Thymus (tissue), 11 donors: ENCODE measurements at regions not wholly inside any gene's neighbourhood (a gene's known extent, or its start where the extent isn't known, plus 50 kb on each side); places are given as distances from the start of the nearest gene placed in this dataset.
A peak's percentile ranks its signal among the peaks of the same experiment; 100 is the strongest.
"Not testable (repeated sequence)": the region's sequence is repeated elsewhere in the genome, so short reads cannot be mapped to it uniquely, and the experiment has no call there.

Source experiments
- DNase-seq, 9 donors: peaks; one replicate each; pipeline ENCODE4 v3.0.0-alpha.2; 2013; ENCODE audit warnings: low spot score in 9 of 9, low read depth in 6 of 9, missing footprints in 1 of 9
- H3K27ac ChIP-seq, 2 donors: one replicate each; pipeline ENCODE4 v1.5.1; 2013; ENCODE audit warnings: control low read depth in 1 of 2, low read depth in 1 of 2, low read length in 1 of 2, mild to moderate bottlenecking in 1 of 2, moderate library complexity in 1 of 2
- H3K27me3 ChIP-seq, 2 donors: one replicate each; pipeline ENCODE4 v1.5.1; 2013; ENCODE audit warnings: low read length in 1 of 2; ENCODE audit not compliant: control insufficient read depth in 2 of 2, insufficient read depth in 1 of 2
- H3K36me3 ChIP-seq, 2 donors: one replicate each; pipeline ENCODE4 v1.5.1; 2013; ENCODE audit warnings: low read length in 1 of 2, mild to moderate bottlenecking in 1 of 2, moderate library complexity in 1 of 2; ENCODE audit not compliant: control insufficient read depth in 2 of 2, insufficient read depth in 2 of 2
- H3K4me1 ChIP-seq, 2 donors: one replicate each; pipeline ENCODE4 v1.5.1; 2013; ENCODE audit warnings: low read length in 2 of 2; ENCODE audit not compliant: control insufficient read depth in 2 of 2, insufficient read depth in 2 of 2
- H3K4me3 ChIP-seq, 2 donors: one replicate each; pipeline ENCODE4 v1.5.1; 2013; ENCODE audit warnings: low read length in 2 of 2, control low read depth in 1 of 2, mild to moderate bottlenecking in 1 of 2
- H3K9me3 ChIP-seq, 2 donors: one replicate each; pipeline ENCODE4 v1.5.1; 2013; ENCODE audit warnings: low read length in 1 of 2, mild to moderate bottlenecking in 1 of 2; ENCODE audit not compliant: control insufficient read depth in 2 of 2, insufficient read depth in 1 of 2
- WGBS: extraction: QIAGEN DNeasy Blood & Tissue Kit; methylation state at CpG from one replicate; pipeline ENCODE4 v1.1.7; 2013; 5-methylcytosine and 5-hydroxymethylcytosine counted together
- donor health status: healthy.

DNA sequence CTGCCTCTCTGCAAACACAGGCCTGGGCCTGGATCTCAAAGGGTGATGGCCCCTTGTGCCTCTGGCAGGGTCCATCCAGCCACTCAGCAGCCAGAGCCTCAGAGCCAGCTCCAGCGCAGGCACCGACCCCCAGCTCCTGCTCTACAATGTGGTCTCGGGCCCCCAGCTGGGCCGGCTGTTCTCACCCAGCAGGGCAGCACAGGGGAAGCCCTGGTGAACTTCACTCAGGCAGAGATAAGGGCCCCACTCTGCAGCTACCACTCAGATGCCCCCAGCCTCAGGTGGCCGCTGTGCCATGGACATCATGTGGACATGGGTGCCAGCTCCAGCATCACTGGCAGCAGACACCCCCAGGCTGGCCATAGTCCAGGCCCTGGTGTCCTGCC, 173.1 kb downstream of the TBC1D2B start:
- Histone ChIP-seq H3K36me3 (no peaks in the 10 kb centered on the region), H3K27ac (no peak overlapping the region), H3K27me3 (peaks cover 0 to 3% of the 10 kb centered on the region in 2 donors), H3K9me3 (no peaks in the 10 kb centered on the region), H3K4me3 (no peak overlapping the region), H3K4me1 (peaks cover 0 to 3% of the 10 kb centered on the region in 2 donors)
- no peak for DNase-seq
- WGBS = 89% methylated on average over 5 of the region's 5 CpGs

DNA sequence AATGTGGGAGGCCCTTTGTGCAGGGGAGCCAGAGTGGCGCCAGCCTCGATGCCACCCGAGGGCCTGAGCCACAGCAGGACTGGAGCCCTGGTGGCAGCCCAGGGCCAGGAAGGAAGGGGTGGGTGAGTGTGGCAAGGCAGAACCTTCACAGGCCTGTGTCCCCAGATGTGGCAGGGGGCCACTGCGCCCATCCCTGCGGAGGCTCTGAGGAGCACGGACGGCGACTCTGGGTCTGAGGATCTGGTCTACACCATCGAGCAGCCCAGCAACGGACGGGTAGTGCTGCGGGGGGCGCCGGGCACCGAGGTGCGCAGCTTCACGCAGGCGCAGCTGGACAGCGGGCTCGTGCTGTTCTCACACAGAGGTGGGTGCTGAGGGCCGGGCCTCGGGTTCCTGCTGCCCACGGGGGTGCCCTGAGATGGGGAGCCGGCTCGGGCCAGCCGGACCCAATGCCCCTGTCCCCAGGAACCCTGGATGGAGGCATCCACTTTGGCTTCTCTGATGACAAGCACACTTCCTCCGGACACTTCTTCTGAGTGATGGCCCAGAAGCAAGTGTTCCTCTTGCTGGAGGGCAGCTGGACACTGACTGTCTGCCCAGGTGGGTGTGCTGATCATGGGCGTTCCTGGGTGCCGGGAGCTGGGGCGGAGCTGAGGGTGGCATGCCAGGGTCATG, 173.6 kb downstream of the TBC1D2B start:
- H3K4me3 ChIP-seq, H3K27ac ChIP-seq, H3K9me3 ChIP-seq, DNase-seq, H3K4me1 ChIP-seq, H3K36me3 ChIP-seq, H3K27me3 ChIP-seq: not testable (repeated sequence)
- WGBS = 95% methylated on average over 30 of the region's 30 CpGs

DNA sequence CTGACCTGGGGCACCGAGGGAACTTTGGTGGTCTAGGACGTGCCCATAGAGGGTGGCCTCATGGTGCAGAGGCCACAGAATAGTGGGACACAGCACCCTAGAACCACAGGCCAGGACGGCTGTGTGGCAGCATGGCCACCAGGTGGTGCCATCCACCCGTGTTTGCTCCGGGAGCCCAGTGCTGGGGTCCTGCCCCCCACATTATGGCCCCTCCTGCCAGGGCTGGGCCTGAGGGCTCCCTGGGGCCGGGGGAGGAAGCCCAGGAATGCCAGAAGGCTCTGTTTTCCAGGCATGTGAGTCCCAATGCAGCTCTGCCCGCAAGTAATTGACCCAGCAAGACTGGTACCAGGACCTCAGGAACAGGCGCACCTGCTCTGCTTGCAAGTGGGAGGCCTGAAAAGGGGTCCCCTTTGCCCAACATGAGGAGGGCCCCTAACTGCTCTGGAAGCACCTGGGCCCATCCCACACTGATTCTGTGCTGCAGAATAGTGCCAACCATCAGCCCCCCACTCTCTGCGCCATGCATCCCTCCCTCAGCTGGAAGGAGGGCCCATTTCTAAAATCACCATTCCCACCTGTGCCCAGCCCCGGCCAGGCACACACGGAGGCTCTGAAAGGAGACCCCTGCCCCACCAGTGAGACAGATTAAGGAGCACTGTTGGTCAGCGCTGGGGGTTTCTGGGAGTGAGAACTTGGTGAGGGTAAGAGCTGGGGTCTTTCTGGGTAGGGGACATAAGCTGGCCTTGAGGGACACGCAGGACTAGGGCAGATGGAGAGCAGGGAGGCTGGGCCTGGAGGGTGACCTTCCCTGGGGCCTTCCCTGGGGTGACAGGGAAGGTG, 174.4 kb downstream of the TBC1D2B start:
- WGBS = 56% methylated on average over 13 of the region's 13 CpGs
- H3K27ac ChIP-seq, H3K36me3 ChIP-seq, H3K4me3 ChIP-seq, H3K9me3 ChIP-seq, H3K27me3 ChIP-seq, H3K4me1 ChIP-seq: not testable (repeated sequence)
- peak in 3 of 9 donors; percentile 24 to 33 (median 28) for DNase-seq

DNA sequence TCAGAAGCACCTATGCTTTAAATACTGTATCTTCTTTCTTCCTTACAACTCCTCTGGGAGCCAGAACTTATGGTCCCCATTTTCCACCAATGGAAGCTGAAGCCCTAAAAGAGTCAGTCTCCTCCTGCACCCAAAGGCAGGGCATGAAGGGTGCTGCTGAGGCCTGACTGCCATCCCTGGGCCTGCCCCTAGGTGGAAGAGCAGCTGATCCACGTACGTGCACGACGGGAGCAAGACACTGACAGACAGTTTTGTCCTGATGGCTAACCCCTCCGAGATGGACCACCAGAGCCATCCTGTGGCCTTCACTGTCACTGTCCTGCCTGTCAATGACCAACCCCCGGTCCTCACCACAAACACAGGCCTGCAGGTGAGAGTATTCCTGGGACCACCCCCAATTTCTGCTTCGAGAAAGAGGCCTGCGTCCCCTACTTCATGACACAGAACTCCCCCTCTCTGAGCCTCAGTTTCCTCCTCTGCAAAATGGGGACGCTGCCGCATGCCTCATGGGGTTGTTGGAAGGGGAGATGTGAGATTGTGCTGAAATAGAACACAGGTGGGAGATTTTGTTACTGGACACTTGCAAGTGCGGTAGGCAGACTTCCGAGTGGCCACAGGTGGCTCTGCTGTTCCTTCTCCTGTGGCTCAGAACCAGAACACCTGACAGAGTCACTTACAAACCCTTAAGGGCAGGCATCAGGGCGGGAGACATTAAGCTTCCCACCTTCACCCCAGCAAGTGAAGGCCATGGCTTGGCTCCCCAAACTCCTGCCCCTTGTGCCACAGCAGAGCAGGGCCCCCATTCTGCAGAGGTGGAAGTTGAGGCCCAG, 175.4 kb downstream of the TBC1D2B start:
- DNase-seq = no peak

DNA sequence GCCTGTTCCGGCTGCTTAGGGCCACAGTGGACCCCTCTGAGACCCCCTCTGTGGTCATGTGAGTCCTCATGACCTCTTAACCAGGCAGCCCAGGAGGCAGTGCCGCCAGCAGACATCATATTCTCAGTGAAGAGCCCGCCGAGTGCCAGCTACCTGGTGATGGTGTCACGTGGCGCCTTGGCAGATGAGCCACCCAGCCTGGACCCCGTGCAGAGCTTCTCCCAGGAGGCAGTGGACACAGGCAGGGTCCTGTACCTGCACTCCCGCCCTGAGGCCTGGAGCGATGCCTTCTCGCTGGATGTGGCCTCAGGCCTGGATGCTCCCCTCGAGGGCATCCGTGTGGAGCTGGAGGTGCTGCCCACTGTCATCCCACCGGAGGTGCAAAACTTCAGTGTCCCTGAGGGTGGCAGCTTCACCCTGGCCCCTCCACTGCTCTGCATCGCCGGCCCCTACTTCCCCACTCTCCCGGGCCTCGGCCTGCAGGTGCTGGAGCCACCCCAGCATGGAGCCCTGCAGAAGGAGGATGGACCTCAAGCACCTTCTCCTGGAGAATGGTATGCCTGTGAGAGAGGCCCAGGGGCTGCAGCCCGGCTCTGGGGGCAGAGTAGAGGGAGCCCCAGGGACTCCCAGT, 176.1 kb downstream of the TBC1D2B start:
- H3K4me1 ChIP-seq = no peaks in the 10 kb centered on the region
- no peaks in the 10 kb centered on the region for H3K9me3 ChIP-seq
- no peaks in the 10 kb centered on the region for H3K27me3 ChIP-seq
- 95% methylated on average over 18 of the region's 18 CpGs for WGBS
- H3K27ac ChIP-seq = no peak overlapping the region
- no peak for DNase-seq
- no peak overlapping the region for H3K4me3 ChIP-seq
- H3K36me3 ChIP-seq = no peaks in the 10 kb centered on the region

More for the DNA sequence above, 175.4 kb downstream of the TBC1D2B start:
- H3K9me3 ChIP-seq = no peaks in the 10 kb centered on the region
- no peaks in the 10 kb centered on the region for H3K4me1 ChIP-seq
- no peaks in the 10 kb centered on the region for H3K27me3 ChIP-seq
- H3K4me3 ChIP-seq = no peak overlapping the region
- H3K36me3 ChIP-seq = no peaks in the 10 kb centered on the region
- WGBS = 93% methylated on average over 13 of the region's 13 CpGs
- no peak overlapping the region for H3K27ac ChIP-seq

DNA sequence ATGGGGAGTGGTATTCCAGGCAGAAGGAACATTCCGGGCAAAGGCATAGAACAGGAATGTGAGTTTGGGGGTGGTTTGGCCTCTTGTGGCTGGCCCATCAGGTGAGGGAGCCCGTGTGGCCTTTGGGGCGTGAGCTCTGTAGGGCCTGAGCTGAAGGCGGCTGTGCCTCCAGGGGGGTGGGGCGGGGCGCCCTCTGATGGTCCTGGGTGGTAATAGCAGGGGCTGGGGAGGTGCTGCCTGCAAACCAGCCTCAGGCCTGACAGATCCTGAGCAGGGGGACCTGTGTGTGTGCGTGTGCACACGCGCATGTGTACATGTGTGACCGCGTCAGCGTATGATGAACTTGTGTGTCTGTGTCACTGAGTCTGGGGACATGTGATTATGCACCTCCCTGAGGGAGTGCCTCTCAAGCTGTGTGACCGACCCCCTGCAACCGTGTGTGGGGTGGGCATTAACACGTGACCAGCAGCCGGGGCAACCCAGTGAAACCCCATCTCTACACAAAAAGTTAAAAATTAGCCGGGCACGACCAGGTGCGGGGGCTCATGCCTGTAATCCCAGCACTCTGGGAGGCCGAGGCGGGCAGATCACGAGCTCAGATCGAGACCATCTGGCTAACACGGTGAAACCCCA, 177.1 kb downstream of the TBC1D2B start:
- whole genome bisulfite sequencing = 73% methylated on average over 24 of the region's 24 CpGs
- not testable (repeated sequence) for H3K27ac ChIP-seq, H3K36me3 ChIP-seq, H3K4me3 ChIP-seq, H3K9me3 ChIP-seq, H3K27me3 ChIP-seq, DNase-seq, H3K4me1 ChIP-seq

DNA sequence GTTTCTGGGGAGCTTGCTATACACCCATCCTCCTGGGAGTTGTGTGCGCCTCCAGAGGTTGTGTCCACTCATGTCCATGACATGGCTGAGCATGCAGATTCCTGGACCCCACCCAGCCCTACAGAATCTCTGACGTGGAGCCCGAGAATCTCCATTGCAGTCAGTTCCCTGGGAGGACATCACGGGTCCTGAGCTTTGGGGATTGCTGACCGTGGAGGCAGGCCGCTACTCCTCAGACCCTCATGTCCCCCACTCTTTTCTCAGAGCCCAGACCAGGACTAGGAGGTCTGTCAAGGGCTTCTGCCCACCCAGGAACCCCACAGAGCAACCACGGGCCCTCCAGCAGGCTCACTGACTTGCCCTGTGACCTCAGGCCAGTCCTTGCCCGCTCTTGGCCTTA, 177.7 kb downstream of the TBC1D2B start:
- 90% methylated on average over 7 of the region's 8 CpGs for WGBS

DNA sequence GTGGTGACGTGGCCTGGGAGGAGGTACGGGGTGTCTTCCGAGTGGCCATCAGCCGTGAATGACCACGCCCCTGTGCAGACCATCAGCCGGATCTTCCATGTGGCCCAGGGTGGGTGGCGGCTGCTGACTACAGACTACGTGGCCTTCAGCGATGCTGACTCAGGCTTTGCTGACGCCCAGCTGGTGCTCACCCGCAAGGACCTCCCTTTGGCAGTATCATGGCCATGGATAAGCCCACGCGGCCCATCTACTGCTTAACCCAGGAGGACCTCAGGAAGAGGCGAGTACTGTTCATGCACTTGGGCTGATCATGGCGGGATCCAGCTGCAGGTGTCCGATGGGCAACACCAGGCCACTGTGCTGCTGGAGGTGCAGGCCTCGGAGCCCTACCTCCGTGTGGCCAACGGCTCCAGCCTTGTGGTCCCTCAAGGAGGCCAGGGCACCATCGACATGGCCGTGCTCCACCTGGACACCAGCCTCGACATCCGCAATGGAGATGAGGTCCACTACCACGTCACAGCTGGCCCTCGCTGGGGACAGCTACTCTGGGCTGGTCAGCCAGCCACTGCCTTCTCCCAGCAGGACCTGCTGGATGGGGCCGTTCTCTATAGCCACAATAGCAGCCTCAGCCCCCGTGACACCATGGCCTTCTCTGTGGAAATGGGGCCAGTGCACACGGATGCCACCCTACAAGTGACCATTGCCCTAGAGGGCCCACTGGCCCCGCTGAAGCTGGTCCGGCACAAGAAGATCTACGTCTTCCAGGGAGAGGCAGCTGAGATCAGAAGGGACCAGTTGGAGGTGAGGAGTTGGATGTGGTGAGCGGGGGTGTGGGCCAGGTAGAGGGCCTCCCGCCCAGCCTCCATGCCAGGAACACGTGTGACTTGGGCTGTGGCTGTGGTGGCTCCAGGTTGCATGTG, 178.4 kb downstream of the TBC1D2B start:
- DNase-seq = no peak
- WGBS = 91% methylated on average over 34 of the region's 34 CpGs
- no peaks in the 10 kb centered on the region for H3K36me3 ChIP-seq

More for the DNA sequence above, 177.7 kb downstream of the TBC1D2B start:
- H3K4me3 ChIP-seq, H3K9me3 ChIP-seq, H3K27me3 ChIP-seq, H3K4me1 ChIP-seq, DNase-seq, H3K36me3 ChIP-seq, H3K27ac ChIP-seq: not testable (repeated sequence)

More for the DNA sequence above, 178.4 kb downstream of the TBC1D2B start:
- no peak overlapping the region for H3K27ac ChIP-seq
- no peak overlapping the region for H3K4me3 ChIP-seq
- H3K9me3 ChIP-seq = no peaks in the 10 kb centered on the region
- H3K27me3 ChIP-seq = no peaks in the 10 kb centered on the region
- no peaks in the 10 kb centered on the region for H3K4me1 ChIP-seq
